ENCODE measurements at regions not wholly inside any gene's neighbourhood (a gene's known extent, or its start where the extent isn't known, plus 50 kb on each side); places are given as distances from the start of the nearest gene placed in this dataset.

DNA sequence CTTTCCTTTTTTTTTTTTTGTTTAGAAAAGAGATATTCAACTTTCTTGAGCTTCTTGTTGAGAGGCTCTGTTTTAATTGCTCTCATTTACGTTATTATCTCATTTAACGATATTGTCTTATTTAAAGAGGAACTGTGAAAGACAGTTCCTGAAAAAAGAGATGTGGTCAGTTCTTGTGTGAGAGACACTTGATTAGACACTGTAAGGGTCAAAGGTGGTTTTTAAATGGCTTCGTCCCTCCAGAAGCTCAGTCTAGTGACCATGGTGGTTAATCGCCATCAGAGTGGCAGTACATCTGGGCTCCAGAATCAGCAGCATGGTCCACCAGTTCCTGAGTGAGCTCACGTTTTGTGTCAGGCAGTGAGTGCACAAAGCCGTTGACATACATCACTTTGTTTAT lies 57.9 kb upstream of the KCNA5 start:
- intact Hi-C loops (cut with micrococcal nuclease): no loop called here
- H3K36me3 ChIP-seq (ENCODE audit: control insufficient read depth in 2 of 2, extremely low read depth in 1 of 2, insufficient read depth in 2 of 2, low read length in 2 of 2): no peaks in the 10 kb centered on the region
- dilution Hi-C loops (cut with MboI; ENCODE audit: extremely low pct_ligation_motif_present, low sequenced_read_pairs): no loop called here
- CTCF ChIA-PET: no interaction called here
- no peak overlapping the region for H2AFZ ChIP-seq (ENCODE audit: low read depth, low read length)
- no peaks in the 10 kb centered on the region for H3K79me2 ChIP-seq (ENCODE audit: control insufficient read depth, insufficient read depth, low read length)
- POLR2A ChIA-PET: no interaction called here
- TF ChIP-seq JUN (IDR thresholded peaks at IDR 0.05; ENCODE audit: borderline replicate concordance, insufficient read depth, insufficient read length, low read depth): no peak
- TF ChIP-seq POLR2AphosphoS5 (IDR thresholded peaks at IDR 0.05; ENCODE audit: insufficient read depth, low read depth, low read length): no peak
- no peak for TF ChIP-seq MYC (IDR thresholded peaks at IDR 0.05; ENCODE audit: low read depth, low read length)
- no peak for TF ChIP-seq EZH2 (IDR thresholded peaks at IDR 0.05; ENCODE audit: borderline replicate concordance, low read depth, low read length, severe bottlenecking)
- TF ChIP-seq, protein P1, sequence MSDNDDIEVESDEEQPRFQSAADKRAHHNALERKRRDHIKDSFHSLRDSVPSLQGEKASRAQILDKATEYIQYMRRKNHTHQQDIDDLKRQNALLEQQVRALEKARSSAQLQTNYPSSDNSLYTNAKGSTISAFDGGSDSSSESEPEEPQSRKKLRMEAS (IDR thresholded peaks at IDR 0.05; ENCODE audit: insufficient read depth, insufficient read length): no peak
- no peak for TF ChIP-seq POLR2A (IDR thresholded peaks at IDR 0.05; ENCODE audit: low read depth, low read length)
- TF ChIP-seq GATA2 (IDR thresholded peaks at IDR 0.05; ENCODE audit: insufficient read depth, insufficient read length, low read depth, low read length): no peak
- TF ChIP-seq FOS (IDR thresholded peaks at IDR 0.05; ENCODE audit: borderline replicate concordance, insufficient read depth, low read length): no peak
- no peak for TF ChIP-seq CTCF (IDR thresholded peaks at IDR 0.05; ENCODE audit: extremely low read depth in 1 of 2, insufficient read depth in 1 of 2, low read depth in 1 of 2, low read length in 2 of 2)
- no peaks in the 10 kb centered on the region for H3K9me1 ChIP-seq (replicated peaks; ENCODE audit: control insufficient read depth, extremely low read depth, insufficient read depth, low read length)
- H4K20me1 ChIP-seq (replicated peaks; ENCODE audit: control insufficient read depth, extremely low read depth, insufficient read depth, low read length): no peaks in the 10 kb centered on the region
- no TSS peak for BruUV-seq (replicated peaks)
- no peak for FAIRE-seq
- H3K4me2 ChIP-seq (ENCODE audit: insufficient read depth, low read length): no peak overlapping the region
- H3K27me3 ChIP-seq (ENCODE audit: control insufficient read depth in 2 of 2, insufficient read depth in 2 of 2, low read length in 2 of 2): no peaks in the 10 kb centered on the region
- no peaks in the 10 kb centered on the region for H3K4me1 ChIP-seq (ENCODE audit: control insufficient read depth, extremely low read depth, insufficient read depth, low read length)
- H3K4me3 ChIP-seq (replicated peaks in 1 of 3; ENCODE audit: insufficient read depth in 1 of 3, low read depth in 1 of 3, low read length in 3 of 3): no peak overlapping the region
- DNase-seq (ENCODE audit: low read depth, low spot score): no peak
- H3K27ac ChIP-seq (ENCODE audit: insufficient read depth, low read depth, low read length): no peak overlapping the region
- H3K9ac ChIP-seq (replicated peaks; ENCODE audit: extremely low read depth, insufficient read depth, low read length): no peak overlapping the region
- H3K9me3 ChIP-seq (replicated peaks; ENCODE audit: control insufficient read depth, insufficient read depth, low read length): no peaks in the 10 kb centered on the region
